ENCODE measurements at regions not wholly inside any gene's neighbourhood (a gene's known extent, or its start where the extent isn't known, plus 50 kb on each side); places are given as distances from the start of the nearest gene placed in this dataset.

DNA sequence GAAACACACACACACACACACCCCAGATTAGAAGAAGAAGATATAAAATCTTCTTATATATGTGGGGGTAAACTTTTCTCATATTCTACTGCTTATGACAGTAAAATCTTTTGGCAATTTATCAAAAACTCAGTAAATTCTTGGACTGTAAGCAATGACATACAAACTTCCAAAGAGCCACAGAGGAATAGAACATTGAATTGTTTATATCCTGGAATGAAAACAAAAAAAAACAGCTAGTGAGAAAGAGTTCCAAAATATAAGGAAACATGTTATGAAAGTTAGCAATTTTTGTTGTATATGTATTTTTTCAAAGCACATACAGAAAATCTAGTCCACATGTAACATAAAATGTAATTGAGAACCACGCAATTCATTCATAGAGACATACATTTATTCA lies 764.9 kb downstream of the DSC3 start:
- H3K4me3 ChIP-seq (ENCODE audit: low read depth, low read length): no peak overlapping the region
- TF ChIP-seq, protein P1, sequence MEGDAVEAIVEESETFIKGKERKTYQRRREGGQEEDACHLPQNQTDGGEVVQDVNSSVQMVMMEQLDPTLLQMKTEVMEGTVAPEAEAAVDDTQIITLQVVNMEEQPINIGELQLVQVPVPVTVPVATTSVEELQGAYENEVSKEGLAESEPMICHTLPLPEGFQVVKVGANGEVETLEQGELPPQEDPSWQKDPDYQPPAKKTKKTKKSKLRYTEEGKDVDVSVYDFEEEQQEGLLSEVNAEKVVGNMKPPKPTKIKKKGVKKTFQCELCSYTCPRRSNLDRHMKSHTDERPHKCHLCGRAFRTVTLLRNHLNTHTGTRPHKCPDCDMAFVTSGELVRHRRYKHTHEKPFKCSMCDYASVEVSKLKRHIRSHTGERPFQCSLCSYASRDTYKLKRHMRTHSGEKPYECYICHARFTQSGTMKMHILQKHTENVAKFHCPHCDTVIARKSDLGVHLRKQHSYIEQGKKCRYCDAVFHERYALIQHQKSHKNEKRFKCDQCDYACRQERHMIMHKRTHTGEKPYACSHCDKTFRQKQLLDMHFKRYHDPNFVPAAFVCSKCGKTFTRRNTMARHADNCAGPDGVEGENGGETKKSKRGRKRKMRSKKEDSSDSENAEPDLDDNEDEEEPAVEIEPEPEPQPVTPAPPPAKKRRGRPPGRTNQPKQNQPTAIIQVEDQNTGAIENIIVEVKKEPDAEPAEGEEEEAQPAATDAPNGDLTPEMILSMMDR (IDR thresholded peaks at IDR 0.05; ENCODE audit: borderline replicate concordance, insufficient read depth, low read depth, low read length): no peak

DNA sequence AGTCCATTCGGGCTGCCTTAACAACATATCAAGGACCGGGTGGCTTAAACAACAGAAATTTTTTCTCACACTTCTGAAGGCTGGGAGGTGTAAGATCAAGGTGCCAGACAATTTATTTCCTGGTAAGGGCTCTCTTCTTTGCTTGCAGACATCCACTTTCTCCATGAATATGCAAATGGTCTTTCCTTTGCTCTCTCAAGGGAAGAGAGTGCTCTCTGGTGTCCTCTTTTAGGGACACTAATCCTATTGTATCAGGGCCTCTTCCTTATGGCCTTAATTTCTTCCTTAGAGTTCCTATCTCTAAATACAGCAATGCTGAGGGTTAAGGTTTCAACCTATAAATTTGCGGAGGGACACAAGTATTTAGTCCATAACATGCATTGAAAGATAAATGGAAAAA lies 770.8 kb downstream of the DSC3 start:
- H3K4me3 ChIP-seq (ENCODE audit: low read depth, low read length): no peak overlapping the region
- TF ChIP-seq, protein P1 (IDR thresholded peaks at IDR 0.05; ENCODE audit: borderline replicate concordance, insufficient read depth, low read depth, low read length): no peak

DNA sequence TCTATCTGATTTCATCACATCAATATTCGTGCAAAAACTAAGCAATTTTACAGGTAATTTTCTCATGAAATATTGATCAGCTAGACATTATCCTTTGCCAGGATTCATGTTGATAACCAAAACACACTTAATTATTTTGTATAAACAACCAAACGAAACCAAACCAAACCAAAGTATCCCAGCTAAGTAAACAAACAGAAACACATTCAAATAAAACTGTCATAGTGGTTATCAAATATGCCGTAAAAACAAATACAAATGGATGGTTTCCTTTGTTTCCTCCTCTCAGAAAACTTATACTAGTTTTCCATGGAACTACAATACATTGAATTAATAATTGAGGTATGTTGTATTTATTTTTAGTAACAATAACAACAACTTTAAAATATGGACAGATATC lies 777.4 kb downstream of the DSC3 start:
- TF ChIP-seq, protein P1 (IDR thresholded peaks at IDR 0.05; ENCODE audit: borderline replicate concordance, insufficient read depth, low read depth, low read length): no peak

DNA sequence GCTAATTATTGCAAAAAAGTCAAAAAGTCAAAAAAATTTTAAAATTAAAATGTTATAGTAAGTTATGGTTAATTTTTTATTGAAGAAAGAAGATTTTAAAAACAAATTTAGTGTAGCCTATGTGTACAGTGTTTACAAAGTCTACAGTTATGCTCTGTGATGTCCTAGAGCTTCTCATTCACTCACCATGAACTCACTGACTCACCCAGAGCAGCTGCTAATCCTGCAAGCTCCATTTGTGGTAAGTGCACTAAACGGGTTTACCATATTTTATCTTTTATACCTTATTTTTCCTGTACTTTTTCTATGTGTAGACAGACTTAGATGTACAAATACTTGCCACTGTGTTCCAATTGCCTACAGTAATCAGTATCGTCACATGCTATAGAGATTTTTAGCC lies 788.2 kb downstream of the DSC3 start:
- TF ChIP-seq, protein P1 (IDR thresholded peaks at IDR 0.05; ENCODE audit: borderline replicate concordance, insufficient read depth, low read depth, low read length): no peak
- no peak overlapping the region for H3K4me3 ChIP-seq (ENCODE audit: low read depth, low read length)

More for the DNA sequence above, 777.4 kb downstream of the DSC3 start:
- H3K4me3 ChIP-seq (ENCODE audit: low read depth, low read length): no peak overlapping the region

DNA sequence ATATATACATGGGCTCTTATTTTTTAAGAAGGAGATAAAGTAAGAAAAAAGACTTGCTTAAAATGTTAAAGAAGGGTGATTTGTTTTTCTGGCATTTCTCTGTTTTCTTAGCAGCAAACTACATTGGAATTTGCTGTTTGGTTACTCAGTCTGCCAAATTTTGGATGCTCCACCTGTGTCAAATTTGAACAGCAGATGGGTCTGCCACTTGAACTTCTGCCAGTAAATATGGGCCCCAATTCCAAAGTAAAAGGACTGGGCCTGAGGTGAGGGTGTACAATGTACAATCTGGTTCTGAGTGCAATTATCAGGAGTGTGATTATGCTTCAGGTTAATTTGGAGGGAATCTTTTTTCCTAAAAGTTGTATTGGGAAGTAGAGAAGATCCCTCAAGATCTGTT lies 794.5 kb downstream of the DSC3 start:
- no peak overlapping the region for H3K4me3 ChIP-seq (ENCODE audit: low read depth, low read length)
- TF ChIP-seq, protein P1 (IDR thresholded peaks at IDR 0.05; ENCODE audit: borderline replicate concordance, insufficient read depth, low read depth, low read length): no peak

DNA sequence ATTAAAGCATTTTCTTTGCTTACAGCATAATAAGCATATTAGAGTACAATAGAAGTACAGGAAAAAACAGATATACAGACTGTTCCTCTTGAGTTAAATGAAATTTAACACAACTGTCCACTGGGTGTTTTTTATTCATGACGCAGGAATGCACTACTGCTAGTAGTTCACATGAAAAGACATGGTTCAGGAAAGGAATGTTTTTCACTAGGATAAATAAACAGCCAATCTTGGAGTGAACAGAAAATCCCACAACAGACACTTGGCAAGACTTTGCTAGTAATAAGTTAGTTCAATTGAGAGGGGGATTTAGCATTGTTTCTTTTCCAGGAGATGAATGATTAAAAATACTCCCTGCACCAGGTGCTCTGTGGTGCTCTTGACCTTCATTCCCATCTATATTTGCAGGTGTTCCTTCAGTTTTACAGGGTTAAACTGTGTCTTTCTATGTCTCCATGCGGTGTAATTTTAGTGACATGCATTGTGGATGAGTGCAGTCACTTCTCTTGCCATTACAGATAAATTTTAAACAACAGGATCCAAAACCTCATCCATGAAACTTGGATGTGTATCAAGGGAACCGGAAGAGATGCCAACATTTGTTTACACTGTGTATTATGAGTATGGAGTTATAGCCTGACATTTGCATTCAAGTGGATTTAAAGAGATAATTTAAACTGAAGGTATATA lies 796.6 kb downstream of the DSC3 start:
- H3K4me3 ChIP-seq (ENCODE audit: low read depth, low read length): no peak overlapping the region
- TF ChIP-seq, protein P1 (IDR thresholded peaks at IDR 0.05; ENCODE audit: borderline replicate concordance, insufficient read depth, low read depth, low read length): no peak

DNA sequence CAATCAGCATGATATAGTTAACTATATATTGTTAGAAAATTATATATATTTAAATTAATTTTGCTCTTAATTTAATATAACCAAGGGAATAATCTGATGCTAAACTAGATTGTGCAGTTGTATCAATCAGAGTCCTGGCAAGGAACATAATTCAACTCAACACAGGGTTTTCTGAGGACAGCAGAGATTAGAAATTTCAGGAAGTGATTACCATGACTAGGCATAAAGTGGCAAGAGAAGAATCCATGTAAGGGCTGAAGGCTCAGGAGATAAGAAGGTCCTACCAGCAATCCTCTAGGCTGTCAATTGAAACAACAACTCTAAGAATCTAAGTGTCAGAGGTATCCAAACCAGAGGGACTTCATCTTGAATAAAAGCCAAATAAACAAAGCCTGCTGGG lies 807.8 kb downstream of the DSC3 start:
- TF ChIP-seq, protein P1 (IDR thresholded peaks at IDR 0.05; ENCODE audit: borderline replicate concordance, insufficient read depth, low read depth, low read length): no peak
- H3K4me3 ChIP-seq (ENCODE audit: low read depth, low read length): no peak overlapping the region

All from GM12875 (cell line).